Endothelial cell (in vitro differentiated cells): ENCODE measurements at regions not wholly inside any gene's neighbourhood (a gene's known extent, or its start where the extent isn't known, plus 50 kb on each side); places are given as distances from the start of the nearest gene placed in this dataset.
A peak's percentile ranks its signal among the peaks of the same experiment; 100 is the strongest.

Source experiments
- DNase-seq: peaks from one replicate; pipeline ENCODE4 v3.0.0; 2021; ENCODE audit warnings: low spot score
- H3K27ac Mint-ChIP-seq: one replicate; pipeline ENCODE4 v1.8.0; 2021; ENCODE audit warnings: mixed read lengths, inconsistent platforms; ENCODE audit not compliant: unreplicated experiment
- H3K27me3 Mint-ChIP-seq: one replicate; pipeline ENCODE4 v1.8.0; 2021; ENCODE audit warnings: mild to moderate bottlenecking, moderate library complexity, mixed read lengths, inconsistent platforms; ENCODE audit not compliant: unreplicated experiment
- H3K36me3 Mint-ChIP-seq: one replicate; pipeline ENCODE4 v1.8.0; 2021; ENCODE audit warnings: mild to moderate bottlenecking, low read depth, mixed read lengths, inconsistent platforms; ENCODE audit not compliant: unreplicated experiment
- H3K4me1 Mint-ChIP-seq: one replicate; pipeline ENCODE4 v1.8.0; 2021; ENCODE audit warnings: mild to moderate bottlenecking, mixed read lengths, inconsistent platforms; ENCODE audit not compliant: unreplicated experiment
- H3K4me3 Mint-ChIP-seq: one replicate; pipeline ENCODE4 v1.8.0; 2021; ENCODE audit warnings: mild to moderate bottlenecking, mixed read lengths, inconsistent platforms; ENCODE audit not compliant: unreplicated experiment
- H3K9me3 Mint-ChIP-seq: one replicate; pipeline ENCODE4 v1.8.0; 2021; ENCODE audit warnings: mixed read lengths, inconsistent platforms; ENCODE audit not compliant: unreplicated experiment
- CTCF ChIP-seq: fragments of 200-600 bp; sonication (generic); IDR thresholded peaks from one replicate; pipeline ENCODE4 v1.5.0; 2021; ENCODE audit warnings: antibody characterized with exemption; ENCODE audit not compliant: unreplicated experiment

GRCh38 chr2:150733051-150733618 is 245.7 kb upstream of the RND3 start:
- H3K36me3 Mint-ChIP-seq, result no peaks in the 10 kb centered on the region
- TF ChIP-seq CTCF, result no peak
- H3K9me3 Mint-ChIP-seq, result no peaks in the 10 kb centered on the region
- no peaks in the 10 kb centered on the region for H3K27me3 Mint-ChIP-seq
- no peak overlapping the region for H3K4me3 Mint-ChIP-seq
- peak overlapping the region; percentile 1 for H3K27ac Mint-ChIP-seq
- DNase-seq, result no peak
- peaks cover 11% of the 10 kb centered on the region for H3K4me1 Mint-ChIP-seq

- H3K9me3 Mint-ChIP-seq, result no peaks in the 10 kb centered on the region
- no peak overlapping the region for H3K4me3 Mint-ChIP-seq
Observed at GRCh38 chr2:150732491-150732890, 245.0 kb upstream of the RND3 start.

GRCh38 chr2:150732064-150732463 is 244.6 kb upstream of the RND3 start:
- H3K4me1 Mint-ChIP-seq, result peaks cover 11% of the 10 kb centered on the region
- H3K9me3 Mint-ChIP-seq, result no peaks in the 10 kb centered on the region
- DNase-seq, result no peak

More at GRCh38 chr2:150732491-150732890, 245.0 kb upstream of the RND3 start:
- no peak for DNase-seq
- Mint-ChIP-seq H3K4me1 (peaks cover 11% of the 10 kb centered on the region), H3K27ac (no peak overlapping the region), H3K27me3 (no peaks in the 10 kb centered on the region), H3K36me3 (no peaks in the 10 kb centered on the region)
- TF ChIP-seq CTCF, result no peak

GRCh38 chr2:150729495-150729955 is 242.1 kb upstream of the RND3 start:
- peaks cover 10% of the 10 kb centered on the region for H3K4me1 Mint-ChIP-seq
- no peak for DNase-seq
- H3K4me3 Mint-ChIP-seq, result no peak overlapping the region
- H3K27ac Mint-ChIP-seq, result no peak overlapping the region
- H3K27me3 Mint-ChIP-seq, result no peaks in the 10 kb centered on the region
- no peaks in the 10 kb centered on the region for H3K9me3 Mint-ChIP-seq
- TF ChIP-seq CTCF, result no peak
- H3K36me3 Mint-ChIP-seq, result no peaks in the 10 kb centered on the region

More at GRCh38 chr2:150732064-150732463, 244.6 kb upstream of the RND3 start:
- no peak for TF ChIP-seq CTCF
- no peak overlapping the region for H3K27ac Mint-ChIP-seq
- no peak overlapping the region for H3K4me3 Mint-ChIP-seq
- no peaks in the 10 kb centered on the region for H3K36me3 Mint-ChIP-seq
- H3K27me3 Mint-ChIP-seq, result no peaks in the 10 kb centered on the region

- Mint-ChIP-seq H3K27ac (no peak overlapping the region), H3K9me3 (no peaks in the 10 kb centered on the region), H3K36me3 (no peaks in the 10 kb centered on the region)
Observed at GRCh38 chr2:150718280-150718679, 230.8 kb upstream of the RND3 start.

More at GRCh38 chr2:150718280-150718679, 230.8 kb upstream of the RND3 start:
- TF ChIP-seq CTCF, result no peak
- Mint-ChIP-seq H3K4me1 (peaks cover 7% of the 10 kb centered on the region), H3K27me3 (peaks cover 1% of the 10 kb centered on the region), H3K4me3 (no peak overlapping the region)
- no peak for DNase-seq
